ENCODE measurements at regions not wholly inside any gene's neighbourhood (a gene's known extent, or its start where the extent isn't known, plus 50 kb on each side); places are given as distances from the start of the nearest gene placed in this dataset.

DNA sequence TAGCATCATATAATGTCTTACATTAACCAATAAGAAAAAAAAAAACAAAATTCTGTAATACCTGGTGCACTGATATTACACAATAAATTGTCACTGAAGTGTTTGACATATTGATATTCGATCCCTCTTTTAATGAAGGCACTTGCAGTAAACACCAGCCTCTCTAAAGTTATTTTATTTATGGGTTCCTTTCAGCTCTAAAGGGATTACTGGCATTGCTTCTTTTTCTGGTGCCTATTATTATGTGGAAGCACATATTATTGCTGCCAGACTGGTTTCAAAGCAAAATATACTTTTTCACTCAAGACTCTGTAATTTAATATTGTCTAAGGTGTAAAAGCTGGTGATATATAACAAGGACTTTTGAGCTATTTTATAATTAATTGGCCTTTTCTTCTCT is 1090.5 kb downstream of the TRHDE start:
- TF ChIP-seq, protein P1, sequence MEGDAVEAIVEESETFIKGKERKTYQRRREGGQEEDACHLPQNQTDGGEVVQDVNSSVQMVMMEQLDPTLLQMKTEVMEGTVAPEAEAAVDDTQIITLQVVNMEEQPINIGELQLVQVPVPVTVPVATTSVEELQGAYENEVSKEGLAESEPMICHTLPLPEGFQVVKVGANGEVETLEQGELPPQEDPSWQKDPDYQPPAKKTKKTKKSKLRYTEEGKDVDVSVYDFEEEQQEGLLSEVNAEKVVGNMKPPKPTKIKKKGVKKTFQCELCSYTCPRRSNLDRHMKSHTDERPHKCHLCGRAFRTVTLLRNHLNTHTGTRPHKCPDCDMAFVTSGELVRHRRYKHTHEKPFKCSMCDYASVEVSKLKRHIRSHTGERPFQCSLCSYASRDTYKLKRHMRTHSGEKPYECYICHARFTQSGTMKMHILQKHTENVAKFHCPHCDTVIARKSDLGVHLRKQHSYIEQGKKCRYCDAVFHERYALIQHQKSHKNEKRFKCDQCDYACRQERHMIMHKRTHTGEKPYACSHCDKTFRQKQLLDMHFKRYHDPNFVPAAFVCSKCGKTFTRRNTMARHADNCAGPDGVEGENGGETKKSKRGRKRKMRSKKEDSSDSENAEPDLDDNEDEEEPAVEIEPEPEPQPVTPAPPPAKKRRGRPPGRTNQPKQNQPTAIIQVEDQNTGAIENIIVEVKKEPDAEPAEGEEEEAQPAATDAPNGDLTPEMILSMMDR (IDR thresholded peaks at IDR 0.05), result no peak
- TF ChIP-seq REST (IDR thresholded peaks at IDR 0.05; ENCODE audit: insufficient read depth in 1 of 2, low read depth in 2 of 2, low read length in 1 of 2) (no peak), POLR2AphosphoS5 (IDR thresholded peaks at IDR 0.05; ENCODE audit: low read depth, low read length) (no peak), SIN3A (IDR thresholded peaks at IDR 0.05; ENCODE audit: borderline replicate concordance, insufficient read depth, low read depth, low read length) (no peak)

Data from Panc1 (cell line).